NCI-H1105 (cell line): ENCODE measurements at regions not wholly inside any gene's neighbourhood (a gene's known extent, or its start where the extent isn't known, plus 50 kb on each side); places are given as distances from the start of the nearest gene placed in this dataset.
"Not testable (repeated sequence)": the region's sequence is repeated elsewhere in the genome, so short reads cannot be mapped to it uniquely, and the experiment has no call there.

Experiments used
- DNase-seq: peaks from one replicate; lab custom pipeline; 2025; lab: John Stamatoyannopoulos, UW

DNA sequence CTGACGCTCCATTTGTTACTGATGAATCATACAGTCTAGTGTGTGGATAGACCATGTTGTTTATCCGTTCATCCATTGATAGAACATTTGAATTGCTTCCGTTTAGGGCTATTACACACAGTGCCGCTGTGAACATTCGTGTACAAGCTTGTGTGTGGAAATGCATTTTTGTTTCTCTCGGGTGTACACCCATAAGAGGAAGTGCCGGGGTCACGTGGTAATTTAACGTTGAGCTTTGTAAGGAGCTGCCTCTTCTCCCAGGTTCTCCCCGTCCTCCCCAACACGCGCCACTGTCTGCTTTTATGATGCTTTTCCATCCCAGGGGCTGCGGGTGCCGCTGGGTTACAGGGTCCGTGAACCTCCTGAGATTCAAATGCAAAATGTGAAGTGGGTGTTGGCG, 142.3 kb downstream of the IGLL1 start:
- DNase-seq, result no peak

DNA sequence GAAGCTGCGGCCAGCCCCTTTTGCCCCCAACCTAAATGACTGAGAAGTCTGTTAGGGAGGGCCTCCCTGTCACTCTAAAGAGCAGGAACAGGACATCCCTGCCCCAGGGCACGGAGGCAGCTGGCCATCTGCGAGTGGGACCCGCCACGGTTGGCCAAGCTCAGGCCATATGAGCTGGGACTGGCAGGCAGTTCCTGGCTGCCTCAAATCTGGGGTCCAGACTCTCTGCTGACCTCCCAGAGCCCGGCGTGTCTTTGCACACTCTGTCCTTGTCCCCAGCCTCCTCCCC, 143.0 kb downstream of the IGLL1 start:
- not testable (repeated sequence) for DNase-seq

GRCh38 chr22:23436354-23437106, 143.6 kb downstream of the IGLL1 start:
- DNase-seq, result not testable (repeated sequence)

- not testable (repeated sequence) for DNase-seq
Observed at GRCh38 chr22:23435186-23435585, 144.9 kb downstream of the IGLL1 start.

DNA sequence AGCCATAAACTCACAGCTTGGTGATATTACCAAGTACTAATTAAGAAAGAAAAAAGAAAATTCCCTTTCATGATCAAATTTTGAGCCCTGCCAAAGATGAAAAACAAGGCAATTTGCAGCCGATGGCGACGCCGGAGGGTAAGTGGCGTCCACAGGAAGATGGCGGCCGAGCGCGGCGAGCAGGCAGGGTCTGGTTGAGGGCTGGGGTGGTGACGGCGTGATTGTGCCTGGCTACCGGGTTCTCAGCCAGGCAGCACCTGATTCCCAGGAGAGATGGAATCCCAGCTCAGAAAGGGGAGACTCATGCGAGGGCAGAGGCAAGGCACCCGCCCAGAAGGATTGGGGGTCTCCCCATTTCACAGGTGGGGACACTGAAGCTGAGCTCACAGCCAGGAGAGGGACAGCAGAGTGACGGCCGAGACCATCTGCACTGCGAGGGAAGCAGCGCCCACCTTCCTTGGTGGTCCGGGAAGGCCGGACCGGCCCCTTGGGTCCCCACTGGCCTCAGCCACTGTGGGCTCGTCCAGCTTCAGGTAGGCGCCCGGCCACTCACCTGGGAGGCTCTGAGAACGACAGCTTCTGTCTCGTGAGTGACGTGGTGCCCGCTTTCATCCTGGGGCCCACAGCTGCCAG, 145.8 kb downstream of the IGLL1 start:
- DNase-seq, result not testable (repeated sequence)

- not testable (repeated sequence) for DNase-seq
Observed at GRCh38 chr22:23433127-23434005, 146.7 kb downstream of the IGLL1 start.

- not testable (repeated sequence) for DNase-seq
Observed at GRCh38 chr22:23432719-23433118, 147.4 kb downstream of the IGLL1 start.

- no peak for DNase-seq
Observed at GRCh38 chr22:23431337-23432072, 148.6 kb downstream of the IGLL1 start.

- not testable (repeated sequence) for DNase-seq
Observed at GRCh38 chr22:23424551-23425068, 155.5 kb downstream of the IGLL1 start.

DNA sequence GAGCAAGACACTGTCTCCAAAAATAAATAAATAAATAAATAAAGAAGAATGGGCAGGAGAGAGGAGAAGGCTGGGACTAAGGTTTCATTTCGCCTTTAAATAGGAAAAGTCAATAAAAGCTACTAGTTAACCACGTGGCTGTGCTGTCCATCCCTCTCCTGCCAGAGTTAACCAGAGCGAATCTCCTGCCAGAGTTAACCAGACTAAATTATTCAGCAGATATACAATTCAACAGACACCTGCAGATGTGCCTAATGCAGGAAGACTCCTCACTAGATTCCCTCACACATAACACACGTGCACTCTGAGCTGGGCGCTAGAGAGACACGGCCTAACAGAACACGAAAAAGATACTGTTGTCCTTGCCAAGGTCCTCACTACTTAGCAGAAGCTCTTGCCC, 156.1 kb downstream of the IGLL1 start:
- no peak for DNase-seq

- DNase-seq, result not testable (repeated sequence)
Observed at GRCh38 chr22:23422281-23422680, 157.8 kb downstream of the IGLL1 start.

DNA sequence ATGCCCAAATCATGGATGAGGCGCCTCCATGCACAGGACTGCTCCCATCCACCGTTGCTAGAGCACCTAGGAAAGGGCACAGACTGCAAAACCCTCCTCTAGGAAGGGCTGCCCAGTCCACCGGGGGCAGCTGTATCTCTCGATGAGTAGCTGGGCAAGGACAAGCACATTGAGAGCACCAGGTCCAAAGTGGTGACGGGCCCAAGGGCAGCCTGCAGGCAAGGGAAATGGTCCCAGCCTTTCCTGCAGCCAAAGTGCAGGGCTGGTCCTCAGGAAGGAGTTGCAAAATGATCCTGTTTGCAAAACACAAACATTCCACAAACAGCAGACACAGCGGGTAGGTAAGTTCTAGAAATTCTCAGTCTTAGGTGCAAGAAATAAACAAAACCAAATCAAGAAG, 158.8 kb downstream of the IGLL1 start:
- not testable (repeated sequence) for DNase-seq

DNA sequence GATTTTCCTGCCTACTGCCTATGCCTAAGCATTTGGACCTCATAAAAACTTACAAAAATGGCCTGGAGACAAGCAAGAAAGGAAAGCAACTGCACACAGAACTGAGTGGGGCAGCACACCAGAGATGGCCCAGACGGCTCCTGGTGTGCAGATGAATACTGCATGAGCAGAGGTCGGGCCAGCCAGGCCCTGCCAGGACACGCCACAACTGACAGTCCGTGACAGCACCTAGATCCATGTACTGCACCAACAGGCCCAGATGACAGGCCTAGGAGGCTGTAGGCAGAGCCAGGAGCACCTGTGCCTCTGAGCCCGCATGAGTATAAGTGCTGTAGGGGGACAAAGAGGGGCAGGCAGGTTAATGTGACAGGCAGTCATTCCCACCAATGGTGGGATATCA, 160.2 kb downstream of the IGLL1 start:
- DNase-seq, result no peak

DNA sequence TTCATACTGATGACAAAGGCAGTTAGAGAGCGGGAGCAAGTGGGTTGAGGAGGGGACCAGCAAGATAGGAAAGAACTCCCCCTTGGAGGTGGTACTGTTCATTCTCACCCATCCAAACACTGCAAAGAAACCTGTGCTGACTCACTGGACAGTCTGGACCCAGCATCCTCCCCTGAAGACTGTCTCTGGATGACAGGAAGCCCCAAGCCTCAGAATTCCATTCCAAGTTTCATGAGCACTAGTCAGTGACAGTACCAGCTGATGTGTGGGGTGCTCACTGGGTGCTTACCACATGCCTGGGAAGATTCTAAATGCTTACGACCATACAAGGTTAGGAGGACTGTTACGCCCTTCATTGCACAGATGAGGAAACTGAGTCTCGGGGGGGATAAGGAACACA, 160.9 kb downstream of the IGLL1 start:
- no peak for DNase-seq

DNA sequence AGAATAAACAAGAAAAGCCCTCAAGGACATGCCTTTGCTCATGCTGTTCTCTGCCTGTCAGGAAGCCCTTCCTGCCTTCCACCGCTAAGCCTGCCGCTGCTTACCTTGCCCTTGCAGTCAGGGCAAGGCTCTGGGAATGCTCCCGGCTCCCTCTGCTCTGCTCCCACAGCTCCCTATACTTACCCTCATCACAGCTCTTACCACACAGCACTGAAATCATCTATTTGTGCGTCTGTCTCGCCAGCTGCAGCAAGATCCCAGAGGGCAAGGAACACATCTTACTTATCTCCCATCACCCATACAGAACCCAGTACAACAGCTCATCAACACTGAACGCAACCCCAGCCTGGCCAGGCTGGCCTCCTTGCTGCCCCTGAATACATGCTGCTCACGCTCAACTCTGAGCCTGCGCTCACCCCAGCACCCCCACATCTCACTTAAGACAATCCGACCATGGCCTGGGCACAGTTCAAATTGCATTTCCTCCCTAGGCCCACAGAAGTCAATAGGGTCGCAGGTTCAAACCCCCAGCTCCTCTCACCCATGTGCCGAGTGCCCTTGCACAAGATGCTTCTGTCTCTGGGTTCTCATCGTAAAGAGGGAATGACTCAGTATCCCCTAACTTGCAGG, 161.8 kb downstream of the IGLL1 start:
- DNase-seq, result no peak

GRCh38 chr22:23417327-23417726, 162.8 kb downstream of the IGLL1 start:
- not testable (repeated sequence) for DNase-seq

- not testable (repeated sequence) for DNase-seq
Observed at GRCh38 chr22:23416169-23416690, 163.9 kb downstream of the IGLL1 start.

GRCh38 chr22:23415490-23415851, 164.6 kb downstream of the IGLL1 start:
- DNase-seq, result no peak

GRCh38 chr22:23414727-23415489, 165.2 kb downstream of the IGLL1 start:
- no peak for DNase-seq

- DNase-seq, result no peak
Observed at GRCh38 chr22:23411739-23412138, 168.4 kb downstream of the IGLL1 start.
